ENCODE measurements at regions not wholly inside any gene's neighbourhood (a gene's known extent, or its start where the extent isn't known, plus 50 kb on each side); places are given as distances from the start of the nearest gene placed in this dataset.

DNA sequence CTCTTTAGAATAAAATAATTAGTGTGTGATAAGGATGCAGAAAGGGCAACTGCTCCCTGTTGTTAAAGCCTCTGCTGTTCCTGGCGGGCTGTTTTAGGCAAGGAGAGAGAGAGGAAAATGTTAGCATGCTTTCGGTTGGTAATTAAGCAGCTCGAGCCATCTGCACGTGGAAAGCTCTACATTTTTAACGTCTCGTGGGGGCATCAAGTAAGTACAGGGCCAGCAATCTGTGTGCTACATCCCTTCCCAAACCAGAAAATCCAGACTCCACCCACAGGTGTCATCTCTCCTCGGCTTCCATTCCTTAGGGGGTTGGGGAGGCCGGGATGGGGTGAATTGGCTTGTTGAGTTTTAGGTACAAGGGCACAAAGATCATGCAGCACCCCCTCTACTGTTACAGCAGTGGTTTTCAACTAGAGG is 62.4 kb upstream of the MARCHF10 start:
- Histone ChIP-seq H3K27me3 (ENCODE audit: insufficient read depth, poor library complexity, severe bottlenecking) (no peaks in the 10 kb centered on the region), H3K27ac (replicated peaks) (no peak overlapping the region), H3K4me3 (replicated peaks; ENCODE audit: insufficient read depth, low read length) (no peak overlapping the region)
- TF ChIP-seq, protein P1, sequence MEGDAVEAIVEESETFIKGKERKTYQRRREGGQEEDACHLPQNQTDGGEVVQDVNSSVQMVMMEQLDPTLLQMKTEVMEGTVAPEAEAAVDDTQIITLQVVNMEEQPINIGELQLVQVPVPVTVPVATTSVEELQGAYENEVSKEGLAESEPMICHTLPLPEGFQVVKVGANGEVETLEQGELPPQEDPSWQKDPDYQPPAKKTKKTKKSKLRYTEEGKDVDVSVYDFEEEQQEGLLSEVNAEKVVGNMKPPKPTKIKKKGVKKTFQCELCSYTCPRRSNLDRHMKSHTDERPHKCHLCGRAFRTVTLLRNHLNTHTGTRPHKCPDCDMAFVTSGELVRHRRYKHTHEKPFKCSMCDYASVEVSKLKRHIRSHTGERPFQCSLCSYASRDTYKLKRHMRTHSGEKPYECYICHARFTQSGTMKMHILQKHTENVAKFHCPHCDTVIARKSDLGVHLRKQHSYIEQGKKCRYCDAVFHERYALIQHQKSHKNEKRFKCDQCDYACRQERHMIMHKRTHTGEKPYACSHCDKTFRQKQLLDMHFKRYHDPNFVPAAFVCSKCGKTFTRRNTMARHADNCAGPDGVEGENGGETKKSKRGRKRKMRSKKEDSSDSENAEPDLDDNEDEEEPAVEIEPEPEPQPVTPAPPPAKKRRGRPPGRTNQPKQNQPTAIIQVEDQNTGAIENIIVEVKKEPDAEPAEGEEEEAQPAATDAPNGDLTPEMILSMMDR (IDR thresholded peaks at IDR 0.05; ENCODE audit: insufficient read depth, low read length) = no peak
- TF ChIP-seq GABPA (IDR thresholded peaks at IDR 0.05; ENCODE audit: low read depth) = no peak
- no peak for TF ChIP-seq POLR2AphosphoS5 (IDR thresholded peaks at IDR 0.05; ENCODE audit: low read depth)
- TF ChIP-seq SPI1 (IDR thresholded peaks at IDR 0.05; ENCODE audit: borderline replicate concordance, low read depth) = no peak
- TF ChIP-seq, protein P2, sequence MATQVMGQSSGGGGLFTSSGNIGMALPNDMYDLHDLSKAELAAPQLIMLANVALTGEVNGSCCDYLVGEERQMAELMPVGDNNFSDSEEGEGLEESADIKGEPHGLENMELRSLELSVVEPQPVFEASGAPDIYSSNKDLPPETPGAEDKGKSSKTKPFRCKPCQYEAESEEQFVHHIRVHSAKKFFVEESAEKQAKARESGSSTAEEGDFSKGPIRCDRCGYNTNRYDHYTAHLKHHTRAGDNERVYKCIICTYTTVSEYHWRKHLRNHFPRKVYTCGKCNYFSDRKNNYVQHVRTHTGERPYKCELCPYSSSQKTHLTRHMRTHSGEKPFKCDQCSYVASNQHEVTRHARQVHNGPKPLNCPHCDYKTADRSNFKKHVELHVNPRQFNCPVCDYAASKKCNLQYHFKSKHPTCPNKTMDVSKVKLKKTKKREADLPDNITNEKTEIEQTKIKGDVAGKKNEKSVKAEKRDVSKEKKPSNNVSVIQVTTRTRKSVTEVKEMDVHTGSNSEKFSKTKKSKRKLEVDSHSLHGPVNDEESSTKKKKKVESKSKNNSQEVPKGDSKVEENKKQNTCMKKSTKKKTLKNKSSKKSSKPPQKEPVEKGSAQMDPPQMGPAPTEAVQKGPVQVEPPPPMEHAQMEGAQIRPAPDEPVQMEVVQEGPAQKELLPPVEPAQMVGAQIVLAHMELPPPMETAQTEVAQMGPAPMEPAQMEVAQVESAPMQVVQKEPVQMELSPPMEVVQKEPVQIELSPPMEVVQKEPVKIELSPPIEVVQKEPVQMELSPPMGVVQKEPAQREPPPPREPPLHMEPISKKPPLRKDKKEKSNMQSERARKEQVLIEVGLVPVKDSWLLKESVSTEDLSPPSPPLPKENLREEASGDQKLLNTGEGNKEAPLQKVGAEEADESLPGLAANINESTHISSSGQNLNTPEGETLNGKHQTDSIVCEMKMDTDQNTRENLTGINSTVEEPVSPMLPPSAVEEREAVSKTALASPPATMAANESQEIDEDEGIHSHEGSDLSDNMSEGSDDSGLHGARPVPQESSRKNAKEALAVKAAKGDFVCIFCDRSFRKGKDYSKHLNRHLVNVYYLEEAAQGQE (IDR thresholded peaks at IDR 0.05; ENCODE audit: insufficient replicate concordance, low read depth) = no peak
- DNase-seq (ENCODE audit: low read depth in 1 of 2, low spot score in 1 of 2) = no peak

DNA sequence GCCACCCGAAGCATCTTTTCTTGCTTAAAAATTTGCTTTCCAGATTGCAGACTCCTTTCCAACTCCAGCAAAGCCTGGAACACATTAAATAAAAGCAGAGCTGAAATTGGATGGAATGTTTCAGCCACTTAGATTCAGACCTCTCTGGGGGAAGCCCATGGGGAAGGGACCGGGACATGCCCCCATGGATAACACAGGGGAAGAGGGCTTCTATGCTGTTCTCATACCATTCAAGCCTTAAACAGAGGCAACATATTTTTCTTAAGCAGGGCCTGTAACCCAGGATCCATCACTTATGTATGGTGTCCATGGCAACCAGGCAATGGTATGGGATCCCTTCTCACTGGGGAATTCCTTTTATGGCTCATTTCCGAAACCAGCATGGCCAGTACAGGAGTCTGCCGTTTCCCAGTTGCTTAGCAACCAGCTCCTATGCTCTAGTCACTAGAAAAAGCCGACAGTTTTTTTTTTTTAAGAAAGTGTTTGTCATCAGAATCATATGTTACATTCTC is 62.0 kb upstream of the MARCHF10 start:
- TF ChIP-seq SPI1 (IDR thresholded peaks at IDR 0.05; ENCODE audit: borderline replicate concordance, low read depth) = no peak
- no peak for TF ChIP-seq GABPA (IDR thresholded peaks at IDR 0.05; ENCODE audit: low read depth)
- TF ChIP-seq, protein P2 (IDR thresholded peaks at IDR 0.05; ENCODE audit: insufficient replicate concordance, low read depth) = no peak
- TF ChIP-seq POLR2AphosphoS5 (IDR thresholded peaks at IDR 0.05; ENCODE audit: low read depth) = no peak
- TF ChIP-seq, protein P1 (IDR thresholded peaks at IDR 0.05; ENCODE audit: insufficient read depth, low read length) = no peak
- no peak for DNase-seq (ENCODE audit: low read depth in 1 of 2, low spot score in 1 of 2)
- Histone ChIP-seq H3K27me3 (ENCODE audit: insufficient read depth, poor library complexity, severe bottlenecking) (no peaks in the 10 kb centered on the region), H3K27ac (replicated peaks) (no peak overlapping the region), H3K4me3 (replicated peaks; ENCODE audit: insufficient read depth, low read length) (no peak overlapping the region)

DNA sequence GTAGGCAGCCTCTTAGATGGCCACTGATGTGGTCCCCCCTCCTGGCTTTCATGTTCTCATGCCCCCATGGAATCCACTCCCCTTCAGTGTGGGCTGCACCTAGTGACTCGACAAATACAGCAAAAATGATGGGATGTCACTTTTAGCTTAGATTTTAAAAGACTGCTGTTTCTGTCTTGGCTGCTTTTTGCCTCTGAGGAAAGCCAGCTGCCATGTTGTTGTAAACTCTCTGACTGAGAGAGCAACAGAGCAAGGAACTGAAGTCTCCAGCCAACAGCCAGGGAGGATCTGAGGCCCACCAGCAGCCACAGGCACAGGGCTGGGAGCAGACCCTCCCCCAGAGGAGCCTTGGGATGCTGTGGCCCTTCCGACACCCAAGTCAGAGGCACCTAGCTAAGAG is 60.6 kb upstream of the MARCHF10 start:
- no peak for DNase-seq (ENCODE audit: low read depth in 1 of 2, low spot score in 1 of 2)
- TF ChIP-seq SPI1 (IDR thresholded peaks at IDR 0.05; ENCODE audit: borderline replicate concordance, low read depth) = no peak
- TF ChIP-seq, protein P1 (IDR thresholded peaks at IDR 0.05; ENCODE audit: insufficient read depth, low read length) = no peak
- no peak for TF ChIP-seq GABPA (IDR thresholded peaks at IDR 0.05; ENCODE audit: low read depth)
- no peak for TF ChIP-seq POLR2AphosphoS5 (IDR thresholded peaks at IDR 0.05; ENCODE audit: low read depth)
- TF ChIP-seq, protein P2 (IDR thresholded peaks at IDR 0.05; ENCODE audit: insufficient replicate concordance, low read depth) = no peak
- no peak overlapping the region for H3K27ac ChIP-seq (replicated peaks)
- no peak overlapping the region for H3K4me3 ChIP-seq (replicated peaks; ENCODE audit: insufficient read depth, low read length)
- no peaks in the 10 kb centered on the region for H3K27me3 ChIP-seq (ENCODE audit: insufficient read depth, poor library complexity, severe bottlenecking)

All from HL-60 (cell line).